HG02970 (cell line): ENCODE measurements at regions not wholly inside any gene's neighbourhood (a gene's known extent, or its start where the extent isn't known, plus 50 kb on each side); places are given as distances from the start of the nearest gene placed in this dataset.
"Not testable (repeated sequence)": the region's sequence is repeated elsewhere in the genome, so short reads cannot be mapped to it uniquely, and the experiment has no call there.

Source experiments
- ATAC-seq: cut with Tn5 transposase; IDR thresholded peaks from one replicate; pipeline ENCODE4 v1.9.1; 2021; ENCODE audit warnings: mild to moderate bottlenecking, moderate library complexity, moderate number of reproducible peaks; ENCODE audit not compliant: unreplicated experiment, low FRiP score

- ATAC-seq, result no peak
Measured at GRCh38 chr5:60490597-60491166, 209.3 kb downstream of the DEPDC1B start.

- no peak for ATAC-seq
Measured at GRCh38 chr5:60489856-60490255, 210.1 kb downstream of the DEPDC1B start.

- no peak for ATAC-seq
Measured at GRCh38 chr5:60489377-60489776, 210.6 kb downstream of the DEPDC1B start.

- ATAC-seq, result no peak
Measured at GRCh38 chr5:60488466-60489130, 211.4 kb downstream of the DEPDC1B start.

- no peak for ATAC-seq
Measured at GRCh38 chr5:60487885-60488442, 212.0 kb downstream of the DEPDC1B start.

- ATAC-seq, result no peak
Measured at GRCh38 chr5:60487476-60487875, 212.5 kb downstream of the DEPDC1B start.

- ATAC-seq, result no peak
Measured at GRCh38 chr5:60485361-60485760, 214.6 kb downstream of the DEPDC1B start.

- no peak for ATAC-seq
Measured at GRCh38 chr5:60483050-60483449, 216.9 kb downstream of the DEPDC1B start.

- ATAC-seq, result no peak
Measured at GRCh38 chr5:60482301-60482700, 217.7 kb downstream of the DEPDC1B start.

GRCh38 chr5:60479542-60479941 is 220.4 kb downstream of the DEPDC1B start:
- ATAC-seq, result no peak

- ATAC-seq, result no peak
Measured at GRCh38 chr5:60477849-60478248, 222.1 kb downstream of the DEPDC1B start.

GRCh38 chr5:60473654-60474053 is 226.3 kb downstream of the DEPDC1B start:
- no peak for ATAC-seq

GRCh38 chr5:60473027-60473426 is 226.9 kb downstream of the DEPDC1B start:
- not testable (repeated sequence) for ATAC-seq

GRCh38 chr5:60470881-60471280 is 229.1 kb downstream of the DEPDC1B start:
- ATAC-seq, result no peak

GRCh38 chr5:60469286-60469685 is 230.7 kb downstream of the DEPDC1B start:
- ATAC-seq, result no peak

GRCh38 chr5:60463179-60463868 is 236.6 kb downstream of the DEPDC1B start:
- ATAC-seq, result no peak

- no peak for ATAC-seq
Measured at GRCh38 chr5:60458666-60459065, 241.3 kb downstream of the DEPDC1B start.

GRCh38 chr5:60457233-60457632 is 242.7 kb downstream of the DEPDC1B start:
- no peak for ATAC-seq

GRCh38 chr5:60455589-60455988 is 244.4 kb downstream of the DEPDC1B start:
- ATAC-seq, result no peak

GRCh38 chr5:60454277-60454676 is 245.7 kb downstream of the DEPDC1B start:
- ATAC-seq, result not testable (repeated sequence)

GRCh38 chr5:60453186-60453976 is 246.6 kb downstream of the DEPDC1B start:
- ATAC-seq, result no peak
